ENCODE measurements at regions not wholly inside any gene's neighbourhood (a gene's known extent, or its start where the extent isn't known, plus 50 kb on each side); places are given as distances from the start of the nearest gene placed in this dataset.

GRCh38 chr15:96014939-96015338 is 315.6 kb upstream of the NR2F2 start:
- no peaks in the 10 kb centered on the region for H3K36me3 ChIP-seq
- no peaks in the 10 kb centered on the region for H3K9me3 ChIP-seq
- WGBS, 2 donors, result 81 to 85% methylated on average over 2 of the region's 2 CpGs
- H3K4me1 ChIP-seq, result no peaks in the 10 kb centered on the region
- no peak overlapping the region for H3K27ac ChIP-seq
- no peaks in the 10 kb centered on the region for H3K27me3 ChIP-seq
- no peak for DNase-seq
- H3K4me3 ChIP-seq, result no peak overlapping the region
- intact Hi-C loops (cut with DNase I), result no loop called here
- no peak for TF ChIP-seq POLR2A (IDR thresholded peaks at IDR 0.05)
- no peak for TF ChIP-seq CTCF (IDR thresholded peaks at IDR 0.05)

- WGBS, 2 donors, result 83 to 93% methylated on average over 6 of the region's 6 CpGs
- Histone ChIP-seq H3K27ac (no peak overlapping the region), H3K9me3 (no peaks in the 10 kb centered on the region), H3K27me3 (no peaks in the 10 kb centered on the region), H3K36me3 (no peaks in the 10 kb centered on the region), H3K4me3 (no peak overlapping the region), H3K4me1 (no peaks in the 10 kb centered on the region)
- TF ChIP-seq CTCF (IDR thresholded peaks at IDR 0.05) (no peak), POLR2A (IDR thresholded peaks at IDR 0.05) (no peak)
- intact Hi-C loops (cut with DNase I), result no loop called here
- DNase-seq, result no peak
Observed at GRCh38 chr15:96019114-96019513, 311.4 kb upstream of the NR2F2 start.

GRCh38 chr15:96020133-96020532 is 310.4 kb upstream of the NR2F2 start:
- 51 to 61% methylated on average over 4 of the region's 4 CpGs for WGBS, 2 donors
- no peak overlapping the region for H3K4me3 ChIP-seq
- no peaks in the 10 kb centered on the region for H3K36me3 ChIP-seq
- intact Hi-C loops (cut with DNase I), result no loop called here
- DNase-seq, result no peak
- H3K27ac ChIP-seq, result no peak overlapping the region
- H3K27me3 ChIP-seq, result no peaks in the 10 kb centered on the region
- no peaks in the 10 kb centered on the region for H3K9me3 ChIP-seq
- H3K4me1 ChIP-seq, result no peaks in the 10 kb centered on the region
- no peak for TF ChIP-seq CTCF (IDR thresholded peaks at IDR 0.05)
- TF ChIP-seq POLR2A (IDR thresholded peaks at IDR 0.05), result no peak

- DNase-seq, result no peak
Observed at GRCh38 chr15:96020797-96021196, 309.7 kb upstream of the NR2F2 start.

GRCh38 chr15:96023081-96023480 is 307.4 kb upstream of the NR2F2 start:
- intact Hi-C loops (cut with DNase I), result no loop called here
- Histone ChIP-seq H3K36me3 (no peaks in the 10 kb centered on the region), H3K4me3 (no peak overlapping the region), H3K9me3 (no peaks in the 10 kb centered on the region), H3K4me1 (no peaks in the 10 kb centered on the region), H3K27ac (no peak overlapping the region), H3K27me3 (no peaks in the 10 kb centered on the region)
- TF ChIP-seq CTCF (IDR thresholded peaks at IDR 0.05) (no peak), POLR2A (IDR thresholded peaks at IDR 0.05) (no peak)
- no peak for DNase-seq

More at GRCh38 chr15:96020797-96021196, 309.7 kb upstream of the NR2F2 start:
- TF ChIP-seq CTCF (IDR thresholded peaks at IDR 0.05) (no peak), POLR2A (IDR thresholded peaks at IDR 0.05) (no peak)
- WGBS, 2 donors, result 53 to 55% methylated on average over 3 of the region's 3 CpGs
- Histone ChIP-seq H3K4me1 (no peaks in the 10 kb centered on the region), H3K27me3 (no peaks in the 10 kb centered on the region), H3K27ac (no peak overlapping the region), H3K36me3 (no peaks in the 10 kb centered on the region), H3K4me3 (no peak overlapping the region), H3K9me3 (no peaks in the 10 kb centered on the region)
- intact Hi-C loops (cut with DNase I), result no loop called here
